IMR-90 (cell line): ENCODE measurements at regions not wholly inside any gene's neighbourhood (a gene's known extent, or its start where the extent isn't known, plus 50 kb on each side); places are given as distances from the start of the nearest gene placed in this dataset.

Experiments
- ATAC-seq: fragments of 200-7000 bp; cut with Tn5 transposase; 2 replicates; pipeline ENCODE4 v1.9.1; 2020; ENCODE audit warnings: low read depth, mild to moderate bottlenecking, moderate library complexity
- BruUV-seq: library from RNA; stranded (reverse); fragments of 400-500 nt; replicated peaks from 2 replicates; lab custom pipeline; 2021; lab: Mats Ljungman, UMichigan
- CTCF ChIA-PET: fragments of 300-600 bp; formaldehyde crosslinking; extraction: SDS; loops from one replicate; lab custom pipeline; 2021; ENCODE audit warnings: antibody characterized with exemption; lab: Yijun Ruan, JAX
- POLR2A ChIA-PET: fragments of 300-600 bp; sonication (Branson Sonifier 250); formaldehyde crosslinking; loops from one replicate; lab custom pipeline; 2022; ENCODE audit warnings: antibody characterized with exemption; ENCODE audit not compliant: unreplicated experiment; lab: Charles Lee
- DNase-seq: peaks from one replicate; pipeline ENCODE4 v3.0.0; 2013
- H2AFZ ChIP-seq: replicated peaks from 2 replicates; pipeline ENCODE3; 2013; ENCODE audit warnings: low read length, mild to moderate bottlenecking; ENCODE audit not compliant: poor library complexity
- H2AK5ac ChIP-seq: 2 replicates; pipeline ENCODE4 v1.6.1; 2013; ENCODE audit warnings: low read depth, low read length, inconsistent platforms
- H2AK9ac ChIP-seq: replicated peaks from 2 replicates; pipeline ENCODE3; 2013; ENCODE audit warnings: mild to moderate bottlenecking, low read depth, low read length, moderate library complexity; ENCODE audit not compliant: poor library complexity
- H2BK120ac ChIP-seq: 2 replicates; pipeline ENCODE4 v1.6.1; 2013; ENCODE audit warnings: low read depth, low read length, inconsistent platforms
- H2BK15ac ChIP-seq: 3 replicates; pipeline ENCODE4 v1.6.1; 2013; ENCODE audit warnings: low read depth, low read length, inconsistent platforms
- H2BK20ac ChIP-seq: 2 replicates; pipeline ENCODE4 v1.6.1; 2013; ENCODE audit warnings: low read depth, mild to moderate bottlenecking, inconsistent platforms, low read length, moderate library complexity
- H2BK5ac ChIP-seq: 2 replicates; pipeline ENCODE4 v1.6.1; 2013; ENCODE audit warnings: mild to moderate bottlenecking, low read depth, low read length, inconsistent platforms; ENCODE audit not compliant: poor library complexity, severe bottlenecking
- H3K14ac ChIP-seq: replicated peaks from 2 replicates; pipeline ENCODE4 v1.6.1; 2013; ENCODE audit warnings: low read depth, low read length, inconsistent platforms
- H3K18ac ChIP-seq: 2 replicates; pipeline ENCODE4 v1.6.1; 2013; ENCODE audit warnings: low read depth, low read length, control low read depth
- H3K23ac ChIP-seq: 2 replicates; pipeline ENCODE4 v1.6.1; 2013; ENCODE audit warnings: low read depth, low read length, inconsistent platforms
- H3K27ac ChIP-seq: 2 replicates; pipeline ENCODE4 v1.5.1; 2013; ENCODE audit warnings: mild to moderate bottlenecking, control low read depth, low read length; ENCODE audit not compliant: insufficient read depth
- H3K27me3 ChIP-seq: 2 replicates; pipeline ENCODE4 v1.6.1; 2013; ENCODE audit warnings: low read length; ENCODE audit not compliant: control insufficient read depth, insufficient read depth
- H3K36me3 ChIP-seq: 2 replicates; pipeline ENCODE4 v1.6.1; 2013; ENCODE audit warnings: low read length, mixed read lengths; ENCODE audit not compliant: control insufficient read depth, insufficient read depth
- H3K4ac ChIP-seq: 2 replicates; pipeline ENCODE4 v1.6.1; 2013; ENCODE audit warnings: low read depth, low read length, inconsistent platforms
- H3K4me1 ChIP-seq: 2 replicates; pipeline ENCODE4 v1.6.1; 2013; ENCODE audit warnings: low read length, mixed read lengths; ENCODE audit not compliant: control insufficient read depth, insufficient read depth
- H3K4me2 ChIP-seq: 2 replicates; pipeline ENCODE4 v1.6.1; 2013; ENCODE audit warnings: low read depth, mild to moderate bottlenecking, control low read depth, low read length, moderate library complexity
- H3K4me3 ChIP-seq: 2 replicates; pipeline ENCODE4 v1.5.1; 2013; ENCODE audit warnings: low read depth, mild to moderate bottlenecking, control low read depth, low read length, moderate library complexity; ENCODE audit not compliant: insufficient read depth
- H3K56ac ChIP-seq: 2 replicates; pipeline ENCODE4 v1.6.1; 2013; ENCODE audit warnings: low read length, inconsistent platforms; ENCODE audit not compliant: insufficient read depth; ENCODE audit errors: extremely low read depth
- H3K79me1 ChIP-seq, 2 experiments: 2 replicates each; pipeline ENCODE4 v1.6.1; 2013; ENCODE audit warnings: low read length in 2 of 2, inconsistent platforms in 1 of 2, low read depth in 1 of 2
- H3K9ac ChIP-seq: 2 replicates; pipeline ENCODE4 v1.6.1; 2013; ENCODE audit warnings: low read depth, low read length, control low read depth
- H3K9me1 ChIP-seq: 2 replicates; pipeline ENCODE4 v1.6.1; 2013; ENCODE audit warnings: low read length, inconsistent platforms; ENCODE audit not compliant: insufficient read depth
- H3K9me3 ChIP-seq: 2 replicates; pipeline ENCODE4 v1.6.1; 2013; ENCODE audit warnings: low read length; ENCODE audit not compliant: control insufficient read depth, insufficient read depth
- H4K20me1 ChIP-seq: 2 replicates; pipeline ENCODE4 v1.6.1; 2013; ENCODE audit warnings: low read length, inconsistent platforms; ENCODE audit not compliant: insufficient read depth
- H4K5ac ChIP-seq: 2 replicates; pipeline ENCODE4 v1.6.1; 2013; ENCODE audit warnings: mild to moderate bottlenecking, low read depth, low read length, control low read depth
- H4K8ac ChIP-seq, 2 experiments: 2 replicates each; pipeline ENCODE4 v1.6.1; 2013; ENCODE audit warnings: low read depth in 2 of 2, low read length in 2 of 2, control low read depth in 1 of 2, inconsistent platforms in 1 of 2
- H4K91ac ChIP-seq: 2 replicates; pipeline ENCODE4 v1.6.1; 2013; ENCODE audit warnings: low read depth, low read length, inconsistent platforms; ENCODE audit not compliant: insufficient read depth
- BHLHE40 ChIP-seq: fragments of 150-350 bp; IDR thresholded peaks from 2 replicates; pipeline ENCODE4 v1.6.1; 2016; ENCODE audit warnings: mild to moderate bottlenecking, low read depth, low read length
- CEBPB ChIP-seq: IDR thresholded peaks from 2 replicates; pipeline ENCODE4 v1.6.1; 2012; ENCODE audit warnings: low read depth, low read length, improper control_type of control experiment
- CHD1 ChIP-seq: IDR thresholded peaks from 2 replicates; pipeline ENCODE4 v1.6.1; 2012; ENCODE audit warnings: low read depth, low read length, improper control_type of control experiment
- FOS ChIP-seq: fragments of 150-350 bp; IDR thresholded peaks from 2 replicates; pipeline ENCODE4 v1.6.1; 2016; ENCODE audit warnings: low read depth, low read length
- MAFK ChIP-seq: IDR thresholded peaks from 2 replicates; pipeline ENCODE4 v1.6.1; 2012; ENCODE audit warnings: low read depth, low read length, improper control_type of control experiment
- MAZ ChIP-seq: IDR thresholded peaks from 2 replicates; pipeline ENCODE4 v1.6.1; 2012; ENCODE audit warnings: low read depth, mild to moderate bottlenecking, low read length, improper control_type of control experiment, moderate library complexity, borderline replicate concordance
- MXI1 ChIP-seq: IDR thresholded peaks from 2 replicates; pipeline ENCODE4 v1.6.1; 2012; ENCODE audit warnings: low read depth, mild to moderate bottlenecking, low read length, moderate library complexity, borderline replicate concordance
- NFE2L2 ChIP-seq: fragments of 150-350 bp; IDR thresholded peaks from 2 replicates; pipeline ENCODE4 v1.6.1; 2016; ENCODE audit warnings: low read depth, mild to moderate bottlenecking, low read length
- POLR2A ChIP-seq: IDR thresholded peaks from 2 replicates; pipeline ENCODE4 v1.6.1; 2012; ENCODE audit warnings: mild to moderate bottlenecking, low read depth, low read length
- RAD21 ChIP-seq: IDR thresholded peaks from 2 replicates; pipeline ENCODE4 v1.6.1; 2012; ENCODE audit warnings: low read length, improper control_type of control experiment
- RCOR1 ChIP-seq: IDR thresholded peaks from 2 replicates; pipeline ENCODE4 v1.6.1; 2012; ENCODE audit warnings: mild to moderate bottlenecking, low read length, improper control_type of control experiment; ENCODE audit not compliant: insufficient replicate concordance
- RFX5 ChIP-seq: IDR thresholded peaks from 2 replicates; pipeline ENCODE4 v1.8.0; 2012; ENCODE audit warnings: low read depth, mild to moderate bottlenecking, low read length, moderate library complexity
- SMC3 ChIP-seq: fragments of 150-350 bp; IDR thresholded peaks from 2 replicates; pipeline ENCODE4 v1.6.1; 2016; ENCODE audit warnings: low read depth, mild to moderate bottlenecking, antibody characterized with exemption, low read length, moderate library complexity
- WGBS, 2 experiments: methylation state at CpG; one replicate each; pipeline versions ENCODE4 v1.1.5 to v1.1.7; 2013; ENCODE audit warnings: missing lambda C conversion rate in 2 of 2; ENCODE audit not compliant: insufficient read length in 1 of 2; ENCODE audit errors: extremely low coverage in 2 of 2; 5-methylcytosine and 5-hydroxymethylcytosine counted together
- dilution Hi-C: fragments of 300-500 bp; cut with HindIII; formaldehyde crosslinking; loops from one replicate; pipeline ENCODE4 v1.14.3; 2018; ENCODE audit warnings: low sequenced_read_pairs; ENCODE audit not compliant: unreplicated experiment
- in situ Hi-C: fragments of 300-500 bp; cut with MboI; formaldehyde crosslinking; loops from 3 replicates; pipeline ENCODE4 v1.14.3; 2019; ENCODE audit warnings: low sequenced_read_pairs, inconsistent platforms, mixed read lengths
- intact Hi-C: fragments of 100-400 bp; cut with micrococcal nuclease; formaldehyde crosslinking; loops from 2 replicates; pipeline ENCODE4 v1.10.0; 2022
- TF ChIP-seq, protein P1 (sequence below): fragments of 150-350 bp; IDR thresholded peaks from 2 replicates; pipeline ENCODE4 v1.6.1; 2017; ENCODE audit warnings: mild to moderate bottlenecking, antibody characterized with exemption, low read length, low read depth
- TF ChIP-seq, protein P2 (sequence below): fragments of 150-350 bp; IDR thresholded peaks from 2 replicates; pipeline ENCODE4 v1.6.1; 2016; ENCODE audit warnings: low read depth, mild to moderate bottlenecking, low read length, moderate library complexity, borderline replicate concordance
- TF ChIP-seq, protein P3 (sequence below): conservative IDR thresholded peaks from 2 replicates; pipeline ENCODE4 v1.5.1; 2012; ENCODE audit warnings: mild to moderate bottlenecking, low read depth, low read length, improper control_type of control experiment

GRCh38 chrX:139246295-139246694 lies 284.2 kb upstream of the F9 start:
- no peaks in the 10 kb centered on the region for H3K4me1 ChIP-seq
- DNase-seq: no peak
- no peak overlapping the region for H2AFZ ChIP-seq
- H3K9ac ChIP-seq: no peak overlapping the region
- H3K14ac ChIP-seq: no peak overlapping the region
- in situ Hi-C loops: no loop called here
- no peaks in the 10 kb centered on the region for H3K36me3 ChIP-seq
- no CpG with 5 or more reads among the region's 3 CpGs for WGBS, 2 experiments
- BruUV-seq: no TSS peak
- H3K9me1 ChIP-seq: no peaks in the 10 kb centered on the region
- H4K5ac ChIP-seq: no peak overlapping the region
- no peaks in the 10 kb centered on the region for H4K20me1 ChIP-seq
- H2BK5ac ChIP-seq: no peak overlapping the region
- no peaks in the 10 kb centered on the region for H3K79me1 ChIP-seq
- H3K27ac ChIP-seq: no peak overlapping the region
- H3K4me2 ChIP-seq: no peak overlapping the region
- H2BK120ac ChIP-seq: no peak overlapping the region
- intact Hi-C loops: no loop called here
- no peak overlapping the region for H2BK15ac ChIP-seq
- POLR2A ChIA-PET: no interaction called here
- CTCF ChIA-PET: no interaction called here
- no peak overlapping the region for H3K56ac ChIP-seq
- TF ChIP-seq CEBPB (no peak), MAFK (no peak), RAD21 (no peak), CHD1 (no peak), RCOR1 (no peak), POLR2A (no peak), BHLHE40 (no peak), MAZ (no peak), FOS (no peak), NFE2L2 (no peak), MXI1 (no peak), RFX5 (no peak), SMC3 (no peak)
- TF ChIP-seq, protein P1, sequence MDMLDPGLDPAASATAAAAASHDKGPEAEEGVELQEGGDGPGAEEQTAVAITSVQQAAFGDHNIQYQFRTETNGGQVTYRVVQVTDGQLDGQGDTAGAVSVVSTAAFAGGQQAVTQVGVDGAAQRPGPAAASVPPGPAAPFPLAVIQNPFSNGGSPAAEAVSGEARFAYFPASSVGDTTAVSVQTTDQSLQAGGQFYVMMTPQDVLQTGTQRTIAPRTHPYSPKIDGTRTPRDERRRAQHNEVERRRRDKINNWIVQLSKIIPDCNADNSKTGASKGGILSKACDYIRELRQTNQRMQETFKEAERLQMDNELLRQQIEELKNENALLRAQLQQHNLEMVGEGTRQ: no peak
- TF ChIP-seq, protein P2, sequence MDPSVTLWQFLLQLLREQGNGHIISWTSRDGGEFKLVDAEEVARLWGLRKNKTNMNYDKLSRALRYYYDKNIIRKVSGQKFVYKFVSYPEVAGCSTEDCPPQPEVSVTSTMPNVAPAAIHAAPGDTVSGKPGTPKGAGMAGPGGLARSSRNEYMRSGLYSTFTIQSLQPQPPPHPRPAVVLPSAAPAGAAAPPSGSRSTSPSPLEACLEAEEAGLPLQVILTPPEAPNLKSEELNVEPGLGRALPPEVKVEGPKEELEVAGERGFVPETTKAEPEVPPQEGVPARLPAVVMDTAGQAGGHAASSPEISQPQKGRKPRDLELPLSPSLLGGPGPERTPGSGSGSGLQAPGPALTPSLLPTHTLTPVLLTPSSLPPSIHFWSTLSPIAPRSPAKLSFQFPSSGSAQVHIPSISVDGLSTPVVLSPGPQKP: no peak
- TF ChIP-seq, protein P3, sequence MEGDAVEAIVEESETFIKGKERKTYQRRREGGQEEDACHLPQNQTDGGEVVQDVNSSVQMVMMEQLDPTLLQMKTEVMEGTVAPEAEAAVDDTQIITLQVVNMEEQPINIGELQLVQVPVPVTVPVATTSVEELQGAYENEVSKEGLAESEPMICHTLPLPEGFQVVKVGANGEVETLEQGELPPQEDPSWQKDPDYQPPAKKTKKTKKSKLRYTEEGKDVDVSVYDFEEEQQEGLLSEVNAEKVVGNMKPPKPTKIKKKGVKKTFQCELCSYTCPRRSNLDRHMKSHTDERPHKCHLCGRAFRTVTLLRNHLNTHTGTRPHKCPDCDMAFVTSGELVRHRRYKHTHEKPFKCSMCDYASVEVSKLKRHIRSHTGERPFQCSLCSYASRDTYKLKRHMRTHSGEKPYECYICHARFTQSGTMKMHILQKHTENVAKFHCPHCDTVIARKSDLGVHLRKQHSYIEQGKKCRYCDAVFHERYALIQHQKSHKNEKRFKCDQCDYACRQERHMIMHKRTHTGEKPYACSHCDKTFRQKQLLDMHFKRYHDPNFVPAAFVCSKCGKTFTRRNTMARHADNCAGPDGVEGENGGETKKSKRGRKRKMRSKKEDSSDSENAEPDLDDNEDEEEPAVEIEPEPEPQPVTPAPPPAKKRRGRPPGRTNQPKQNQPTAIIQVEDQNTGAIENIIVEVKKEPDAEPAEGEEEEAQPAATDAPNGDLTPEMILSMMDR: no peak
- no peak overlapping the region for H2AK9ac ChIP-seq
- H3K23ac ChIP-seq: no peak overlapping the region
- H3K4ac ChIP-seq: no peak overlapping the region
- dilution Hi-C loops: no loop called here
- no peaks in the 10 kb centered on the region for H3K9me3 ChIP-seq
- H2BK20ac ChIP-seq: no peak overlapping the region
- no peak overlapping the region for H3K4me3 ChIP-seq
- H3K27me3 ChIP-seq: no peaks in the 10 kb centered on the region
- H4K91ac ChIP-seq: no peak overlapping the region
- no peak overlapping the region for H4K8ac ChIP-seq
- H2AK5ac ChIP-seq: no peak overlapping the region
- ATAC-seq: no peak
- no peak overlapping the region for H3K18ac ChIP-seq
